ENCODE measurements at regions not wholly inside any gene's neighbourhood (a gene's known extent, or its start where the extent isn't known, plus 50 kb on each side); places are given as distances from the start of the nearest gene placed in this dataset.

GRCh38 chrX:82816001-82816400 is 692.1 kb upstream of the POU3F4 start:
- TF ChIP-seq POLR2A (IDR thresholded peaks at IDR 0.05; ENCODE audit: low read depth, low read length) = no peak
- TF ChIP-seq TAF1 (IDR thresholded peaks at IDR 0.05; ENCODE audit: borderline replicate concordance, low read depth, low read length) = no peak
- TF ChIP-seq POLR2AphosphoS5 (IDR thresholded peaks at IDR 0.05; ENCODE audit: low read depth, low read length) = no peak
- no peak for FAIRE-seq
- no peak for DNase-seq (ENCODE audit: insufficient read length)

- TF ChIP-seq POLR2A (IDR thresholded peaks at IDR 0.05; ENCODE audit: low read depth, low read length) (no peak), TAF1 (IDR thresholded peaks at IDR 0.05; ENCODE audit: borderline replicate concordance, low read depth, low read length) (no peak), POLR2AphosphoS5 (IDR thresholded peaks at IDR 0.05; ENCODE audit: low read depth, low read length) (no peak)
- FAIRE-seq (no peak), DNase-seq (ENCODE audit: insufficient read length) (no peak)
Measured at GRCh38 chrX:82816562-82816961, 691.5 kb upstream of the POU3F4 start.

GRCh38 chrX:82842286-82842685 is 665.8 kb upstream of the POU3F4 start:
- TF ChIP-seq POLR2A (IDR thresholded peaks at IDR 0.05; ENCODE audit: low read depth, low read length) (no peak), TAF1 (IDR thresholded peaks at IDR 0.05; ENCODE audit: borderline replicate concordance, low read depth, low read length) (no peak), POLR2AphosphoS5 (IDR thresholded peaks at IDR 0.05; ENCODE audit: low read depth, low read length) (no peak)
- no peak for FAIRE-seq
- no peak for DNase-seq (ENCODE audit: insufficient read length)

- no peak for DNase-seq (ENCODE audit: insufficient read length)
- FAIRE-seq = no peak
- TF ChIP-seq TAF1 (IDR thresholded peaks at IDR 0.05; ENCODE audit: borderline replicate concordance, low read depth, low read length) (no peak), POLR2AphosphoS5 (IDR thresholded peaks at IDR 0.05; ENCODE audit: low read depth, low read length) (no peak), POLR2A (IDR thresholded peaks at IDR 0.05; ENCODE audit: low read depth, low read length) (no peak)
Measured at GRCh38 chrX:82848111-82848510, 660.0 kb upstream of the POU3F4 start.
